HepG2 (cell line): ENCODE measurements at regions not wholly inside any gene's neighbourhood (a gene's known extent, or its start where the extent isn't known, plus 50 kb on each side); places are given as distances from the start of the nearest gene placed in this dataset.

Experiments
- ATAC-seq: fragments of 200-7000 bp; cut with Tn5 transposase; 3 replicates; pipeline ENCODE4 v1.9.1; 2020; ENCODE audit warnings: mild to moderate bottlenecking, moderate library complexity
- BruUV-seq: library from RNA; stranded (reverse); fragments of 400-500 nt; replicated peaks from 2 replicates; lab custom pipeline; 2021; lab: Mats Ljungman, UMichigan
- CTCF ChIA-PET: fragments of 300-600 bp; formaldehyde crosslinking; extraction: SDS; loops from one replicate; lab custom pipeline; 2021; ENCODE audit warnings: low total read pairs, inconsistent platforms, low intra/inter-chr PET ratio; lab: Yijun Ruan, JAX
- POLR2A ChIA-PET: fragments of 350-600 bp; sonication (Branson Sonifier 250); formaldehyde crosslinking; loops from one replicate; lab custom pipeline; 2020; ENCODE audit warnings: antibody characterized with exemption, inconsistent platforms; lab: Yijun Ruan, JAX
- DNase-seq: peaks from one replicate; pipeline ENCODE4 v3.0.0-alpha.2; 2015; ENCODE audit warnings: low spot score
- FAIRE-seq: peaks from 3 replicates; lab custom pipeline; 2011; peaks lifted over from hg19 to GRCh38; lab: Jason Lieb, UNC
- H2AFZ ChIP-seq: one replicate; pipeline ENCODE4 v1.6.1; 2011; ENCODE audit warnings: low read length, inconsistent platforms
- H3K27ac ChIP-seq: fragments of 300-600 bp; 3 replicates; pipeline ENCODE4 v1.8.0; 2011; ENCODE audit warnings: mixed run types, mild to moderate bottlenecking, mixed read lengths, low read length, inconsistent platforms; ENCODE audit not compliant: insufficient read depth; ENCODE audit errors: extremely low read length
- H3K27me3 ChIP-seq, 2 experiments: fragments of 200-600 bp in 1 of 2; 2 replicates in 1 of 2; 3 replicates in 1 of 2; pipeline versions ENCODE4 v1.6.0 to v1.8.0; 2011; ENCODE audit warnings: low read length in 2 of 2, mild to moderate bottlenecking in 2 of 2, moderate library complexity in 2 of 2, inconsistent platforms in 1 of 2; ENCODE audit not compliant: insufficient read depth in 2 of 2, control insufficient read depth in 1 of 2
- H3K36me3 ChIP-seq, 2 experiments: fragments of 200-600 bp in 1 of 2; replicated peaks in 1 of 2; 2 replicates in 1 of 2; 3 replicates in 1 of 2; pipeline versions ENCODE4 v1.5.1 to v1.8.0; 2011; ENCODE audit warnings: low read length in 2 of 2, inconsistent platforms in 1 of 2; ENCODE audit not compliant: insufficient read depth in 2 of 2, control insufficient read depth in 1 of 2
- H3K4me1 ChIP-seq: 2 replicates; pipeline ENCODE4 v1.5.1; 2012; ENCODE audit warnings: low read length, inconsistent platforms; ENCODE audit not compliant: insufficient read depth
- H3K4me2 ChIP-seq: 2 replicates; pipeline ENCODE4 v1.6.0; 2011; ENCODE audit warnings: low read depth, low read length, inconsistent platforms
- H3K4me3 ChIP-seq, 3 experiments: fragments of 200-600 bp in 1 of 3; sonication (generic), shearing (Covaris generic) in 1 of 3; replicated peaks in 1 of 3; 2 replicates each; pipeline ENCODE4 v1.5.1; 2011 to 2016; ENCODE audit warnings: low read length in 3 of 3, inconsistent platforms in 2 of 3, low read depth in 2 of 3, mild to moderate bottlenecking in 2 of 3, control low read depth in 1 of 3, mixed read lengths in 1 of 3; ENCODE audit not compliant: insufficient read depth in 1 of 3
- H3K79me2 ChIP-seq: one replicate; pipeline ENCODE4 v1.6.1; 2011; ENCODE audit warnings: low read length, inconsistent platforms; ENCODE audit not compliant: insufficient read depth
- H3K9ac ChIP-seq: 2 replicates; pipeline ENCODE4 v1.6.0; 2011; ENCODE audit warnings: mild to moderate bottlenecking, low read depth, low read length, inconsistent platforms; ENCODE audit not compliant: insufficient read depth
- H3K9me3 ChIP-seq: 2 replicates; pipeline ENCODE4 v1.5.1; 2012; ENCODE audit warnings: mild to moderate bottlenecking, low read length
- H4K20me1 ChIP-seq: 2 replicates; pipeline ENCODE4 v1.6.0; 2011; ENCODE audit warnings: inconsistent platforms, mild to moderate bottlenecking, low read length, moderate library complexity; ENCODE audit not compliant: insufficient read depth
- ARNT ChIP-seq: fragments of 450-650 bp; IDR thresholded peaks from 2 replicates; pipeline ENCODE4 v1.6.1; 2017
- DPF2 ChIP-seq: sonication (generic); formaldehyde crosslinking; IDR thresholded peaks from 2 replicates; pipeline ENCODE4 v1.4.0; 2020; ENCODE audit warnings: mild to moderate bottlenecking, low read depth, missing genetic modification reagents, borderline replicate concordance
- E2F2 ChIP-seq: sonication (generic); formaldehyde crosslinking; IDR thresholded peaks from 2 replicates; pipeline ENCODE4 v1.4.0; 2020; ENCODE audit warnings: missing genetic modification reagents, borderline replicate concordance
- FOSL2 ChIP-seq: sonication (generic); formaldehyde crosslinking; IDR thresholded peaks from 2 replicates; pipeline ENCODE4 v1.4.0; 2020; ENCODE audit warnings: missing genetic modification reagents
- GMEB1 ChIP-seq: sonication (generic); formaldehyde crosslinking; IDR thresholded peaks from 2 replicates; pipeline ENCODE4 v1.5.1; 2020; ENCODE audit warnings: missing genetic modification reagents, mild to moderate bottlenecking, borderline replicate concordance
- IKZF5 ChIP-seq: IDR thresholded peaks from 2 replicates; pipeline ENCODE4 v1.6.1; 2018; ENCODE audit warnings: missing genetic modification reagents, mild to moderate bottlenecking, missing compliant biosample characterization
- MBD4 ChIP-seq: IDR thresholded peaks from 2 replicates; pipeline ENCODE4 v1.6.1; 2012; ENCODE audit warnings: low read length, inconsistent platforms, borderline replicate concordance
- ZMAT3 ChIP-seq: sonication (generic); formaldehyde crosslinking; conservative IDR thresholded peaks from 2 replicates; pipeline ENCODE4 v1.7.0; 2021; ENCODE audit warnings: missing genetic modification reagents
- ZNF317 ChIP-seq: sonication (generic); formaldehyde crosslinking; IDR thresholded peaks from 2 replicates; pipeline ENCODE4 v1.5.0; 2020; ENCODE audit warnings: mild to moderate bottlenecking, missing genetic modification reagents
- ZNF773 ChIP-seq: sonication (generic); formaldehyde crosslinking; IDR thresholded peaks from 2 replicates; pipeline ENCODE4 v1.4.0; 2020; ENCODE audit warnings: missing genetic modification reagents, borderline replicate concordance
- WGBS: methylation state at CpG from one replicate; pipeline ENCODE4 v1.1.6; 2017; ENCODE audit warnings: low lambda C conversion rate; 5-methylcytosine and 5-hydroxymethylcytosine counted together
- in situ Hi-C: cut with HindIII; loops from 2 replicates; pipeline ENCODE4 v1.10.0; 2017; ENCODE audit warnings: low pct_unique_long_range_greater_than_20kb; ENCODE audit not compliant: extremely low pct_ligation_motif_present
- intact Hi-C: fragments of 100-400 bp; cut with micrococcal nuclease; formaldehyde crosslinking; loops from one replicate; pipeline ENCODE4 v1.10.0; 2022; ENCODE audit not compliant: unreplicated experiment

- CTCF ChIA-PET = no interaction called here
- TF ChIP-seq ZMAT3 (CRISPR knock-in tag) (no peak), FOSL2 (CRISPR knock-in tag) (no peak), ZNF773 (no peak), IKZF5 (CRISPR knock-in tag) (no peak), E2F2 (CRISPR knock-in tag) (no peak), DPF2 (CRISPR knock-in tag) (no peak), MBD4 (no peak), ARNT (no peak), ZNF317 (CRISPR knock-in tag) (no peak), GMEB1 (no peak)
- TF ChIP-seq, all 625 proteins: peak for 0
- H3K9ac ChIP-seq = no peak overlapping the region
- H3K27me3 ChIP-seq = no peaks in the 10 kb centered on the region; a peak in 1 of 5 replicates
- WGBS = 1% methylated on average over 3 of the region's 3 CpGs
- no peak overlapping the region for H2AFZ ChIP-seq
- in situ Hi-C loops = no loop called here
- no peaks in the 10 kb centered on the region for H3K36me3 ChIP-seq
- no peaks in the 10 kb centered on the region for H3K79me2 ChIP-seq
- ATAC-seq (no peak), DNase-seq (no peak), FAIRE-seq (no peak)
- intact Hi-C loops = no loop called here
- H4K20me1 ChIP-seq = no peaks in the 10 kb centered on the region
- no TSS peak for BruUV-seq
- no peak overlapping the region for H3K4me2 ChIP-seq
- H3K4me3 ChIP-seq = no peak overlapping the region
- H3K27ac ChIP-seq = no peak overlapping the region
- H3K9me3 ChIP-seq = no peaks in the 10 kb centered on the region
- POLR2A ChIA-PET = no interaction called here
- H3K4me1 ChIP-seq = no peaks in the 10 kb centered on the region
These were observed 136.8 kb downstream of the C4orf33 start for GRCh38 chr4:129232589-129233337.
